Activated CD8-positive, alpha-beta memory T cell treated with anti-CD3 and anti-CD28 coated beads for 1 hour (primary cell): ENCODE measurements at regions not wholly inside any gene's neighbourhood (a gene's known extent, or its start where the extent isn't known, plus 50 kb on each side); places are given as distances from the start of the nearest gene placed in this dataset.

Source experiments
- DNase-seq, 2 donors: peaks; one replicate each; pipeline ENCODE4 v3.0.0-alpha.2; 2020; ENCODE audit warnings: low read depth in 1 of 2; ENCODE audit errors: extremely low read depth in 1 of 2

DNA sequence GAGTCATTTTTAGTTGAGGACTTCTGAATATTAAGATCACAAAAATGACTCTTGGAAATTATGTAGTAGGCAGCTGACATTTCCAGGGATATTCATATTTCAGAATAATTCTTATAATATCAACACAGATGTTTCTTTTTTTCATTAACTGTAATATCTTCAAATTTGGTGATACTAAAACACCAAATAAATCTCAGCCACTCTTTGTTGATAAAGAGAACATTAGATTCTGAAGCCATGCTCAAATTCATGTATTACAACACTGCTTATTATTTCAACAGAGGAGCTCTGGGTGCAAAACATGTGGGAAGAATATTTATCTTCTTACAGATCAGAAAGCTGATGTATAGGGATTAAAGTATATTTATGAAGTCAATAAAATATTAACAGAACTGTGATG, 355.4 kb downstream of the CRPPA start:
- no peak for DNase-seq

- no peak for DNase-seq
These were observed 357.3 kb downstream of the CRPPA start for GRCh38 chr7:16063716-16064675.

GRCh38 chr7:16063221-16063620, 358.1 kb downstream of the CRPPA start:
- DNase-seq, result no peak

GRCh38 chr7:16062269-16062668, 359.1 kb downstream of the CRPPA start:
- no peak for DNase-seq

DNA sequence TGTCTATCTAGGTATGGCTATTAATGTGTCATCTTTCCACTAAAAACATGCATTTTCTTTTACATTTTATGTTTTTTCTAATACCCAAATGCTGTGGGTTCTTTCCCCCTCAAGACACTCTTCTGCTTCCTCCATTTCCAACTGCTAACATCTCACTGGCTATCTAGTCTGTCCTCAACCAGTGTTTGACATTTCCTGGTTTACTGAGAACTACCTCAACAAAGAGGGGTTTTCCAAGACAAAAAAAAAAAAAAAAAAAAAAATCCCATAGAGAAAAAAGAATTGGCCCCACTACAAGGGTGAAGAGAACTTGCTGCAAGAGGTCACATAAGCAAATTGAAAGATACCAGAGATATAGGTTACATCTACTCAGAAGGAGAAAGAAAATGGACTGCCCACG, 359.7 kb downstream of the CRPPA start:
- no peak for DNase-seq

DNA sequence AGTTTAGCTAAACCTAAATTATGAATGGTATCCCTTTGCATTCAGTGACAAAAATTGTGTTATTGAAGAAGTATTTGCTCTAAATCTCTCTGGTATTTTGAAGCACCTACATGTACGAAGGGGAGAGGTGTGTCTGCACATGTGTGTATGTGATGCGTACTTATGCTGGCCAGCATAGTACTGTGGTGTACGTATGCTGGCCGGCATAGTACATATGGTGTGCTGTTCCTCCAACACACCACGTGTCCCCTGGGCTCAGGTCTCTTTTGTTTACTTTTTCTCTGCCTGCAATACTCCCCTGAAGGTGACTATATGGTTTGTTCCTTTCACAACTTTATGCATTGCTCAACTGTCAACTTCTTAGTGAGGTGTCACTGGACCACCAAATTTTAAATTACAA, 360.3 kb downstream of the CRPPA start:
- no peak for DNase-seq

- no peak for DNase-seq
These were observed 360.8 kb downstream of the CRPPA start for GRCh38 chr7:16060502-16060901.

- DNase-seq, result no peak
These were observed 365.9 kb downstream of the CRPPA start for GRCh38 chr7:16055263-16055976.

- no peak for DNase-seq
These were observed 365.2 kb upstream of the MEOX2 start for GRCh38 chr7:16051561-16052255.

DNA sequence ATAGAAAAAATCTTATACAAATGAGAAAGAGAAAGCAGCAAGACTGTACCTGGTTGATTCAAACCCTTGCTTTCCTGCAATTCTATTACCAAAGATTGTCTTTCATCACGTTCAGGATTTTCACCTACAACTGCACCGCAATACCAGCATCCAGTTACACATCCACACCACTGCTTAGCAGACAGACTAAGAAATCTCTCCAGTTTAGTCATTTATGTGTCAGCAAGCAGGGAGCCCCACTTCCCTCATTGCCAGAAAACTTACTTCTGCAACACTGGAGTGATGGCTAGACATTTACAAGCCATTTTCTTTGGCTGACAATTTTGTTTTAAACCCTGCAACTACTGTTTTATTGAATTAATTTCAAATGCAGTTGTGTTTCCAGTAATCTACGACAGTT, 359.6 kb upstream of the MEOX2 start:
- DNase-seq, result no peak

DNA sequence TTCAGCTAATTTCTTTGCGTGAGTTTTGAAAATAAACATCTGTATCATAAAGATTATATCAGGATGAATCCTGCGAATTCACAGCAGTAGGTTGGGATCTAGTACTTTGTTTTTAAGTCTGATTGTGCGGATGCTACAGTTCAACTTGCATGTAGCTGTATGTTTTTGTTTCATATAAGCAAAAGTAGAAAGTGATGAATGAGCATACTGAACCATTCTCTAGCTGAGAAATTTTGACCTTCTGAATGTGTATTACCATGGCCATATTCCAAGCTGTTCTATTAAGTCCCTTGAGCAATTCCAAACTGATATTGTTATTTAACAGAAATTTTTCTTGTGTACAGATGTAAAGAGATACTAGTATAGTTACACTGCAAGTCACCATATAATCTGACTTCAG, 358.8 kb upstream of the MEOX2 start:
- no peak for DNase-seq

DNA sequence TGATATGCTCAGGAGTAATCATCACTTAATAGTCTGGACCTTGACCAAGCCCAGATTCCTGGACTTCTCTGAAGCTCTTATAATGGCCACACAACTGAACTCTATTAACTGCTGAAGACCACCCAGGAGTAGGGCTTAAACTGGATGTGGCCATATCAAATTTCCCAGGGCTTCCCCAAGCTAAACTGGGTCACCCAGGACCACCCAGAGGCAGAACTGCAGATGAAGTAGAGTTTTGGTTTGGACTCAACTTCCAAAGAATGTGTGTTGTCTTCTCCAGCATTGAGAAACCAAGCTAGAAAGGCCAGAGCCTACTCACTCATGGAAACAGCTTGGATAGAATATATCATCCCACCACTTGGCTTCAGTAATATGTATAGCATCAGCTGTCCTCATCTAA, 358.2 kb upstream of the MEOX2 start:
- DNase-seq, result no peak

GRCh38 chr7:16040346-16040745, 353.9 kb upstream of the MEOX2 start:
- DNase-seq, result no peak

DNA sequence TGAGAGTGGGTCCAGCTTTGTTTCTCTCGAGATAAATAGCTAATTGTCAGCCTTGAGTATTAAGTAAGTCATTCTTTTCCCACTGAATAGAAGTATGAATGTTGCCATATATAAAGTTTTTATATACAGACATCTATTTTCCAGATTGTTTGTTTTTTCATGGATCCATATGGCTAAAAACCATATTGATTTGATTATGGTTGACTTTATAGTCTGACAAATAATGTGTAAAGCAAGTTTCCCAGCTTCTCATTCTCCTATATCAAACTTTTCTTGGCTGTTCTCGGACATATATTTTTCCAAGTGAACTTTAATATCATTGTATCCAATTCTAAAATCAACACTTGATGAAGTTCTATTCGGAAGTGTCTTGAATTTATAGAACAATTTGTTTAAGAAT, 352.4 kb upstream of the MEOX2 start:
- no peak for DNase-seq

DNA sequence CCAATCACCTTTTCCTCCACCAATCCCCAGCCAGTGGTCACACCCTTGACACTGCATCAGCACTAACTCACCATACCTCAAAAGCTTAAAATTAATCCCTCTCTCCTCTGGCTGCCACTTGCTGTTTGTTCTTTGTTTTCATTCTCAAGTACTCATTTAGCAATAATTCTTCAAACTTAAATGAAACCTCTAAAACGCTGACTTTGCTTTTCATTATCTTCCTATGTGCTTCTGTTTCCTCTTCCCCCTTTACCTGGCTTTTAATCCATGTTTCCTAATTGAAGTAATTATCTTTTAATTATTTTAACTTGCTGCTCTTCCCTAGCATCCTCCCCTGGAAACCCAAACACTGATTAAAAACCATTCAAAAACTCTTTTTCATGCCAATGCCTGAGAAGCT, 348.9 kb upstream of the MEOX2 start:
- DNase-seq, result no peak

GRCh38 chr7:16034866-16035265, 348.4 kb upstream of the MEOX2 start:
- no peak for DNase-seq

DNA sequence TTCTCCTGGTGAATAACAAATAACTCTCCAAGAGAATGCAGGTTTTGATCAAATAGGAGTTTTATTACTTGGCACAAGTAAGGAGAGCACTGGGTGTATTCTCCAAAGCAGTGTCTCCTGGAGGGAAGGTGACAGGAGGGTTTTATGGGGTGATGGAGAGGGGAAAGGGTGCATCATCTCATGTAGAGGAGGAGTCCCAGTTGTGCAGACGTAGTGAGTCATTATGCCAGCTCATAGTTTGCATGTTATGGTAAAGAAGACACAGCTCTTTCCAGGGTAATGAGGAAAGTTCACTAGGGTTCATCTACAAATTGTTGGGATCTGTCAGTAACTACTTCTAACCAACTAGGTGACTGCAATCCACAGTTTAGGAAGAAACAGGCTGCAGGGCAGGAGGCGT, 347.9 kb upstream of the MEOX2 start:
- DNase-seq, result no peak

DNA sequence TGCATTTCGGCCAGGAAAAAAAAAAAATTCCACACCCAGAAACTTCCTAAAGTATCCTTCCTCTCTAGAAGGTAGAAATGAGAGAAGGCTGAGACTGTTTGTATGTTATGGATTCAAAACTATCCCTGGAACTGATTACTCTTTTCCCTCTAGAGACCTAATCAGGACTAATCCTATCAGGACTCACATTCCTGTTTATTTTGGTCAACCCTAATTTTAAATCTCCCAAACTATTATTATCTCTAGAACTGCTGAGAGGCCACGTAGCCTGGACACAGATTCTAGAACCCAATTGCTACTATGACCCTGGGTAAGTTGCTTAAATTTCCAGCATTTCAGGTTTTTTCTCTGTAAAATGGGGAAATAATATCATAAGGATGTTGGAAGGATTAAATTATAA, 346.8 kb upstream of the MEOX2 start:
- no peak for DNase-seq

DNA sequence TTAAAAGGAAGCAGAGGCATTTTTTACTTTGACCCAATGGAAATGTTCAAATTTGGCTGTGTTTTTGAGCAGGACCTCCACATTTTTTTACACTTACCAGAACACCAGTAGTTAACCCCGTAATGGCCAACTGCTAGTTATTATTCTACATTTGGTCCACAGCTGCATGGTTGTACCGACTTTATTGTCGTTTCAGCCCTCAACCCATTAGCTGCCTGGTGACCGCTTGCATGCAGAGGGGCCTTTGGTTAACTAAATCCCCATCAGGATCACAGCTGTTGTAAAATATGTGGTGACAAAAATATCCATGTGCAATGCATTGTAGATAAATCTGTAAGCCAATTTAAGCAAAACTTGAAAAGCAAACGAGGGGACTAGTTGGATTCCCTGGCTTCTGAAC, 342.2 kb upstream of the MEOX2 start:
- DNase-seq, result no peak

GRCh38 chr7:16028103-16028502, 341.6 kb upstream of the MEOX2 start:
- DNase-seq, result no peak

DNA sequence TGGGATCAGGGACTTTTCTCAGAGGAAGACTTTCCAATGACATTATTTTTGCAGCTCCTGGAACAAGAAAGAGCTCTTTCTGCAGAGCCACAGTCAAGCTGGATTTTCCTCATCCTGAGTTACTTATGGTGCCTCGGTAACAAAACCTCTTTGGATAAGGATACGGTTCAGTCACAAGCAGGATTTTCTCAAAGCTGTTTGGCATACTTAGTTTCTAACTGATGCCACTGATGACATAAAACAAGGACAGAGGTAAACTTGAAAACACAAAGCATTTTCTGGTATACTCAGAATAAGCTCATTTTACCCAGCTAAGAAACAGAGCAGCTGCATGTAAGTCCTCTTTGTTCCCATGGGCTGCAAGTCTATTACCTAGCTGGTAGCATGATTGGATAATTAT, 340.9 kb upstream of the MEOX2 start:
- no peak for DNase-seq
